SU-DHL-6 (cell line): ENCODE measurements at regions not wholly inside any gene's neighbourhood (a gene's known extent, or its start where the extent isn't known, plus 50 kb on each side); places are given as distances from the start of the nearest gene placed in this dataset.

Experiments
- EZH2phosphoT487 ChIP-seq: fragments of 200-600 bp; sonication (generic), shearing (Covaris generic); conservative IDR thresholded peaks from 2 replicates; pipeline ENCODE4 v1.6.1; 2018; ENCODE audit warnings: mild to moderate bottlenecking, antibody characterized with exemption, low read length, moderate library complexity, mixed read lengths
- TF ChIP-seq, protein P1 (sequence below): fragments of 200-600 bp; sonication (generic); IDR thresholded peaks from one replicate; pipeline ENCODE4 v1.5.1; 2017; ENCODE audit warnings: antibody characterized with exemption, mild to moderate bottlenecking, low read length, moderate library complexity; ENCODE audit not compliant: insufficient read depth, poor library complexity, severe bottlenecking

DNA sequence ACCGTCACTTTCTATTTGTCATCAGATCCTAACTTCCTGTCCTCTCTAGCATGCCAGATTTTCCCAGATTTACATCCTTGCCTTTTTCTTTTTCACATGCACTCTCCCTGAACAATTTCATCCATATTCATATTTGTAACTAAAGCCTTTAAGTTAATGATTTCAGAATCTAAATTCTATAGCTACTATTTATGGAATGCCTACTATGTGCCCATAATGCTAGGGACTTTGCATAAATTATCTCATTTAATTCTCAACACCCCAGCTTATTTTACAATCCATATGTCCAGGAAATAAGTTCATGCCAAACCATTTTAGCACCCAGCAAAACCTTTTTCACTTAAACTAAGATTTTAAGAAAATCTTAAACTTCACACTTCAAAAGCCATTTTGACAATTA is 531.9 kb downstream of the NUP35 start:
- TF ChIP-seq, protein P1, sequence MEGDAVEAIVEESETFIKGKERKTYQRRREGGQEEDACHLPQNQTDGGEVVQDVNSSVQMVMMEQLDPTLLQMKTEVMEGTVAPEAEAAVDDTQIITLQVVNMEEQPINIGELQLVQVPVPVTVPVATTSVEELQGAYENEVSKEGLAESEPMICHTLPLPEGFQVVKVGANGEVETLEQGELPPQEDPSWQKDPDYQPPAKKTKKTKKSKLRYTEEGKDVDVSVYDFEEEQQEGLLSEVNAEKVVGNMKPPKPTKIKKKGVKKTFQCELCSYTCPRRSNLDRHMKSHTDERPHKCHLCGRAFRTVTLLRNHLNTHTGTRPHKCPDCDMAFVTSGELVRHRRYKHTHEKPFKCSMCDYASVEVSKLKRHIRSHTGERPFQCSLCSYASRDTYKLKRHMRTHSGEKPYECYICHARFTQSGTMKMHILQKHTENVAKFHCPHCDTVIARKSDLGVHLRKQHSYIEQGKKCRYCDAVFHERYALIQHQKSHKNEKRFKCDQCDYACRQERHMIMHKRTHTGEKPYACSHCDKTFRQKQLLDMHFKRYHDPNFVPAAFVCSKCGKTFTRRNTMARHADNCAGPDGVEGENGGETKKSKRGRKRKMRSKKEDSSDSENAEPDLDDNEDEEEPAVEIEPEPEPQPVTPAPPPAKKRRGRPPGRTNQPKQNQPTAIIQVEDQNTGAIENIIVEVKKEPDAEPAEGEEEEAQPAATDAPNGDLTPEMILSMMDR: no peak
- TF ChIP-seq EZH2phosphoT487: no peak
